BJ (cell line): ENCODE measurements at regions not wholly inside any gene's neighbourhood (a gene's known extent, or its start where the extent isn't known, plus 50 kb on each side); places are given as distances from the start of the nearest gene placed in this dataset.

Experiments
- CTCF ChIA-PET: fragments of 350-600 bp; formaldehyde crosslinking; extraction: SDS; loops from one replicate; lab custom pipeline; 2021; ENCODE audit warnings: antibody characterized with exemption, inconsistent platforms; lab: Yijun Ruan, JAX
- POLR2A ChIA-PET: fragments of 300-600 bp; sonication (Branson Sonifier 250); formaldehyde crosslinking; extraction: SDS; loops from one replicate; lab custom pipeline; 2021; ENCODE audit warnings: antibody characterized with exemption; lab: Charles Lee
- DNase-seq: peaks from one replicate; pipeline ENCODE4 v3.0.0-alpha.2; 2011; ENCODE audit warnings: low read depth
- H3K27me3 ChIP-seq: 2 replicates; pipeline ENCODE4 v1.6.0; 2011; ENCODE audit warnings: low read length; ENCODE audit not compliant: control insufficient read depth, insufficient read depth
- H3K36me3 ChIP-seq: 2 replicates; pipeline ENCODE4 v1.5.1; 2011; ENCODE audit warnings: low read length; ENCODE audit not compliant: control insufficient read depth, insufficient read depth
- H3K4me3 ChIP-seq: 2 replicates; pipeline ENCODE4 v1.5.1; 2011; ENCODE audit warnings: low read depth, mild to moderate bottlenecking, control low read depth, low read length
- CTCF ChIP-seq: IDR thresholded peaks from 2 replicates; pipeline ENCODE4 v1.5.1; 2011; ENCODE audit warnings: low read depth, mild to moderate bottlenecking, control low read depth, inconsistent platforms, low read length, moderate library complexity; ENCODE audit not compliant: insufficient read depth

GRCh38 chr3:124605781-124606579, 124.3 kb upstream of the UMPS start:
- CTCF ChIA-PET: interaction anchor here (1.1 kb wide), 1 partner anchor 46 kb away, joined by 3 read pairs; no protein-coding TSS in a partner anchor
- DNase-seq: no peak
- Histone ChIP-seq H3K27me3 (peaks cover 2% of the 10 kb centered on the region; the same call in 1 of the 2 replicates), H3K4me3 (no peak overlapping the region), H3K36me3 (no peaks in the 10 kb centered on the region)
- no peak for TF ChIP-seq CTCF
- POLR2A ChIA-PET: no interaction called here

GRCh38 chr3:124607163-124607562, 123.1 kb upstream of the UMPS start:
- CTCF ChIA-PET: interaction anchor here (1.9 kb wide), 1 partner anchor 10 kb away, joined by 4 read pairs; no protein-coding TSS in a partner anchor
- Histone ChIP-seq H3K27me3 (peaks cover 2% of the 10 kb centered on the region; the same call in 1 of the 2 replicates), H3K36me3 (no peaks in the 10 kb centered on the region), H3K4me3 (no peak overlapping the region)
- POLR2A ChIA-PET: interaction anchor here (0.5 kb wide), 1 partner anchor 22 kb away, joined by 3 read pairs; no protein-coding TSS in a partner anchor
- TF ChIP-seq CTCF: no peak
- no peak for DNase-seq

- ChIA-PET POLR2A (no interaction called here), CTCF (interaction anchor here (1.1 kb wide), 1 partner anchor 8 kb away, joined by 3 read pairs; no protein-coding TSS in a partner anchor)
- no peak overlapping the region for H3K4me3 ChIP-seq
- no peak for DNase-seq
- peaks cover 4% of the 10 kb centered on the region; the same call in 1 of the 2 replicates for H3K27me3 ChIP-seq
- TF ChIP-seq CTCF: no peak
- H3K36me3 ChIP-seq: no peaks in the 10 kb centered on the region
Measured at GRCh38 chr3:124609402-124609801, 120.8 kb upstream of the UMPS start.

- ChIA-PET CTCF (interaction anchor here (1.1 kb wide), 1 partner anchor 9 kb away, joined by 3 read pairs; no protein-coding TSS in a partner anchor), POLR2A (no interaction called here)
- no peak overlapping the region for H3K4me3 ChIP-seq
- DNase-seq: no peak
- H3K27me3 ChIP-seq: peaks cover 4% of the 10 kb centered on the region; the same call in 1 of the 2 replicates
- TF ChIP-seq CTCF: no peak
- H3K36me3 ChIP-seq: no peaks in the 10 kb centered on the region
Measured at GRCh38 chr3:124610130-124610529, 120.1 kb upstream of the UMPS start.

GRCh38 chr3:124611520-124611919, 118.7 kb upstream of the UMPS start:
- no peak overlapping the region for H3K4me3 ChIP-seq
- TF ChIP-seq CTCF: no peak
- CTCF ChIA-PET: interaction anchor here (0.8 kb wide), 2 partner anchors 14 to 42 kb away, joined by 3 read pairs; no protein-coding TSS in a partner anchor
- POLR2A ChIA-PET: no interaction called here
- peaks cover 4% of the 10 kb centered on the region; the same call in 1 of the 2 replicates for H3K27me3 ChIP-seq
- no peak for DNase-seq
- H3K36me3 ChIP-seq: no peaks in the 10 kb centered on the region
